SK-N-MC (cell line): ENCODE measurements at regions not wholly inside any gene's neighbourhood (a gene's known extent, or its start where the extent isn't known, plus 50 kb on each side); places are given as distances from the start of the nearest gene placed in this dataset.

ENCODE experiments used
- EZH2 ChIP-seq: fragments of 200-600 bp; sonication (generic); IDR thresholded peaks from one replicate; pipeline ENCODE4 v1.6.1; 2017; ENCODE audit warnings: antibody characterized with exemption
- POLR2AphosphoS5 ChIP-seq: IDR thresholded peaks from 2 replicates; pipeline ENCODE4 v1.6.1; 2012; ENCODE audit warnings: mild to moderate bottlenecking, low read depth, low read length, borderline replicate concordance

GRCh38 chr14:94897561-94897960 is 127.6 kb upstream of the GSC start:
- TF ChIP-seq POLR2AphosphoS5 (no peak), EZH2 (no peak)
